OCI-LY3 (cell line): ENCODE measurements at regions not wholly inside any gene's neighbourhood (a gene's known extent, or its start where the extent isn't known, plus 50 kb on each side); places are given as distances from the start of the nearest gene placed in this dataset.

Source experiments
- H2AFZ ChIP-seq: fragments of 200-600, 300-600 bp; shearing (Covaris generic); 2 replicates; pipeline ENCODE4 v1.6.0; 2014; ENCODE audit warnings: antibody characterized with exemption, low read depth, low read length
- H3K27ac ChIP-seq: fragments of 200-600, 300-600 bp; sonication (generic); 2 replicates; pipeline ENCODE4 v1.5.1; 2014; ENCODE audit warnings: mild to moderate bottlenecking, low read length, moderate library complexity, mixed read lengths
- H3K27me3 ChIP-seq: fragments of 200-600, 300-600 bp; sonication (generic); 2 replicates; pipeline ENCODE4 v1.6.1; 2014; ENCODE audit warnings: low read depth, low read length, mixed read lengths
- H3K36me3 ChIP-seq: fragments of 200-600, 300-600 bp; sonication (generic); replicated peaks from 2 replicates; pipeline ENCODE3; 2014; ENCODE audit warnings: low read depth, low read length, mixed read lengths
- H3K4me1 ChIP-seq: fragments of 300-600, 200-600 bp; sonication (generic); 2 replicates; pipeline ENCODE4 v1.6.1; 2014; ENCODE audit warnings: low read length, mixed read lengths
- H3K4me2 ChIP-seq: fragments of 200-600, 300-600 bp; sonication (generic); 2 replicates; pipeline ENCODE4 v1.6.1; 2014; ENCODE audit warnings: low read length, mixed read lengths
- H3K4me3 ChIP-seq: fragments of 300-600, 200-600 bp; sonication (generic); 2 replicates; pipeline ENCODE4 v1.5.1; 2014; ENCODE audit warnings: antibody characterized with exemption, mild to moderate bottlenecking, low read length, moderate library complexity
- H3K79me2 ChIP-seq: fragments of 300-600, 200-600 bp; shearing (Covaris generic); 2 replicates; pipeline ENCODE4 v1.6.1; 2014; ENCODE audit warnings: mild to moderate bottlenecking, low read length, mixed read lengths
- H3K9ac ChIP-seq: fragments of 300-600, 200-600 bp; shearing (Covaris generic); 2 replicates; pipeline ENCODE4 v1.6.0; 2014; ENCODE audit warnings: mild to moderate bottlenecking, low read length, moderate library complexity
- H3K9me3 ChIP-seq: fragments of 200-600, 300-600 bp; shearing (Covaris generic); 2 replicates; pipeline ENCODE4 v1.6.1; 2014; ENCODE audit warnings: low read length, mixed read lengths; ENCODE audit not compliant: insufficient read depth
- H4K20me1 ChIP-seq: fragments of 200-600, 300-600 bp; sonication (generic); 2 replicates; pipeline ENCODE4 v1.6.1; 2016; ENCODE audit warnings: low read length, mixed read lengths; ENCODE audit not compliant: insufficient read depth
- CTCF ChIP-seq: fragments of 200-600, 300-600 bp; sonication (generic); IDR thresholded peaks from 2 replicates; pipeline ENCODE4 v1.5.1; 2014; ENCODE audit warnings: antibody characterized with exemption, low read length, low read depth
- EZH2phosphoT487 ChIP-seq: fragments of 200-600 bp; shearing (Covaris generic); IDR thresholded peaks from 2 replicates; pipeline ENCODE4 v1.6.1; 2018; ENCODE audit warnings: antibody characterized with exemption, mixed run types, low read depth

GRCh38 chr2:206392118-206392517, 51.2 kb upstream of the ADAM23 start:
- H3K9ac ChIP-seq, result no peak overlapping the region
- H3K27me3 ChIP-seq, result no peaks in the 10 kb centered on the region
- H2AFZ ChIP-seq, result peak overlapping the region; percentile 86
- H3K4me2 ChIP-seq, result 0 out of 2 replicates have a peak overlapping the region, but pooled peaks have one; percentile 16
- TF ChIP-seq CTCF (peak; percentile 90), EZH2phosphoT487 (no peak)
- H3K79me2 ChIP-seq, result no peaks in the 10 kb centered on the region
- H3K36me3 ChIP-seq, result no peaks in the 10 kb centered on the region
- no peaks in the 10 kb centered on the region for H4K20me1 ChIP-seq
- H3K9me3 ChIP-seq, result no peaks in the 10 kb centered on the region
- no peaks in the 10 kb centered on the region for H3K4me1 ChIP-seq
- no peak overlapping the region for H3K4me3 ChIP-seq
- no peak overlapping the region for H3K27ac ChIP-seq
